GM18858 (cell line): ENCODE measurements at regions not wholly inside any gene's neighbourhood (a gene's known extent, or its start where the extent isn't known, plus 50 kb on each side); places are given as distances from the start of the nearest gene placed in this dataset.
"Not testable (repeated sequence)": the region's sequence is repeated elsewhere in the genome, so short reads cannot be mapped to it uniquely, and the experiment has no call there.

Experiments used
- ATAC-seq: cut with Tn5 transposase; IDR thresholded peaks from one replicate; pipeline ENCODE4 v1.9.1; 2021; ENCODE audit not compliant: unreplicated experiment

- not testable (repeated sequence) for ATAC-seq
Observed at GRCh38 chr2:37757456-37757855, 86.0 kb upstream of the CDC42EP3 start.

- not testable (repeated sequence) for ATAC-seq
Observed at GRCh38 chr2:37758141-37758601, 86.7 kb upstream of the CDC42EP3 start.

- not testable (repeated sequence) for ATAC-seq
Observed at GRCh38 chr2:37759989-37760388, 88.5 kb upstream of the CDC42EP3 start.

- ATAC-seq, result no peak
Observed at GRCh38 chr2:37760471-37760870, 89.0 kb upstream of the CDC42EP3 start.

- ATAC-seq, result not testable (repeated sequence)
Observed at GRCh38 chr2:37762281-37762680, 90.8 kb upstream of the CDC42EP3 start.

GRCh38 chr2:37764739-37765138 lies 93.3 kb upstream of the CDC42EP3 start:
- no peak for ATAC-seq

GRCh38 chr2:37766106-37766505 lies 94.7 kb upstream of the CDC42EP3 start:
- ATAC-seq, result no peak

- no peak for ATAC-seq
Observed at GRCh38 chr2:37767046-37767445, 95.6 kb upstream of the CDC42EP3 start.

GRCh38 chr2:37767959-37768925 lies 96.8 kb upstream of the CDC42EP3 start:
- ATAC-seq, result no peak

GRCh38 chr2:37769551-37769950 lies 98.1 kb upstream of the CDC42EP3 start:
- no peak for ATAC-seq

- ATAC-seq, result no peak
Observed at GRCh38 chr2:37770797-37771196, 99.4 kb upstream of the CDC42EP3 start.

- ATAC-seq, result no peak
Observed at GRCh38 chr2:37771600-37772088, 100.2 kb upstream of the CDC42EP3 start.

GRCh38 chr2:37773371-37774130 lies 102.1 kb upstream of the CDC42EP3 start:
- no peak for ATAC-seq

- not testable (repeated sequence) for ATAC-seq
Observed at GRCh38 chr2:37774171-37774944, 102.9 kb upstream of the CDC42EP3 start.

GRCh38 chr2:37774976-37775907 lies 103.8 kb upstream of the CDC42EP3 start:
- ATAC-seq, result no peak

- no peak for ATAC-seq
Observed at GRCh38 chr2:37775908-37776250, 104.4 kb upstream of the CDC42EP3 start.

GRCh38 chr2:37776487-37776886 lies 105.0 kb upstream of the CDC42EP3 start:
- ATAC-seq, result no peak

- no peak for ATAC-seq
Observed at GRCh38 chr2:37779139-37779538, 107.7 kb upstream of the CDC42EP3 start.

GRCh38 chr2:37779611-37780386 lies 108.4 kb upstream of the CDC42EP3 start:
- ATAC-seq, result no peak
